ENCODE measurements at regions not wholly inside any gene's neighbourhood (a gene's known extent, or its start where the extent isn't known, plus 50 kb on each side); places are given as distances from the start of the nearest gene placed in this dataset.

GRCh38 chr1:30508175-30508448 is 215.3 kb downstream of the MATN1 start:
- no peak for DNase-seq (ENCODE audit: low read depth, low spot score)
- BruUV-seq (replicated peaks): no TSS peak

GRCh38 chr1:30507401-30508174 is 215.8 kb downstream of the MATN1 start:
- TF ChIP-seq CEBPB (IDR thresholded peaks at IDR 0.05; ENCODE audit: low read depth): no peak
- no peak for TF ChIP-seq POLR2A (IDR thresholded peaks at IDR 0.05; ENCODE audit: borderline replicate concordance, extremely low read depth, insufficient read depth, insufficient read length)
- H4K20me1 ChIP-seq (ENCODE audit: insufficient read depth): no peaks in the 10 kb centered on the region
- CTCF ChIA-PET: no interaction called here
- peaks cover 12% of the 10 kb centered on the region; the same call in 1 of the 2 replicates for H3K27me3 ChIP-seq (ENCODE audit: insufficient read depth, low read length)
- intact Hi-C loops (cut with micrococcal nuclease): no loop called here
- H3K9me3 ChIP-seq (ENCODE audit: control insufficient read depth in 1 of 2, insufficient read depth in 1 of 2, low read depth in 1 of 2, low read length in 2 of 2): no peaks in the 10 kb centered on the region
- H2AFZ ChIP-seq (ENCODE audit: low read depth, low read length, poor library complexity, severe bottlenecking): no peak overlapping the region
- H3K27ac ChIP-seq (ENCODE audit: low read depth, low read length): no peak overlapping the region
- H3K9me2 ChIP-seq (ENCODE audit: insufficient read depth): no peaks in the 10 kb centered on the region
- DNase-seq (ENCODE audit: low read depth, low spot score): no peak
- POLR2A ChIA-PET: no interaction called here
- no peak overlapping the region for H3K9ac ChIP-seq (ENCODE audit: low read length)
- no TSS peak for BruUV-seq (replicated peaks)
- no peaks in the 10 kb centered on the region for H3K79me2 ChIP-seq (ENCODE audit: insufficient read depth, low read length)
- peaks cover 2 to 13% of the 10 kb centered on the region in 2 experiments; a peak in 2 of 4 replicates for H3K4me1 ChIP-seq (ENCODE audit: control insufficient read depth in 1 of 2, insufficient read depth in 2 of 2, low read length in 2 of 2)
- no peaks in the 10 kb centered on the region for H3K36me3 ChIP-seq (ENCODE audit: control insufficient read depth in 1 of 2, insufficient read depth in 2 of 2, low read length in 2 of 2)
- ATAC-seq: no peak
- H3K4me3 ChIP-seq (replicated peaks in 1 of 2; ENCODE audit: low read depth in 1 of 2, low read length in 2 of 2): no peak overlapping the region
- no peak overlapping the region for H3K4me2 ChIP-seq (ENCODE audit: low read length)
- RAD21 ChIA-PET (ENCODE audit: low non-redundant PET in 1 of 2, low total read pairs in 2 of 2, uncharacterized antibody in 2 of 2, unreplicated experiment in 2 of 2): no interaction called here

More at GRCh38 chr1:30508175-30508448, 215.3 kb downstream of the MATN1 start:
- no peak overlapping the region for H3K4me3 ChIP-seq (replicated peaks in 1 of 2; ENCODE audit: low read depth in 1 of 2, low read length in 2 of 2)
- H3K4me1 ChIP-seq (ENCODE audit: control insufficient read depth in 1 of 2, insufficient read depth in 2 of 2, low read length in 2 of 2): peaks cover 2 to 16% of the 10 kb centered on the region in 2 experiments; a peak in 2 of 4 replicates
- H3K79me2 ChIP-seq (ENCODE audit: insufficient read depth, low read length): no peaks in the 10 kb centered on the region
- peaks cover 12% of the 10 kb centered on the region; the same call in 1 of the 2 replicates for H3K27me3 ChIP-seq (ENCODE audit: insufficient read depth, low read length)
- TF ChIP-seq ZFX (IDR thresholded peaks at IDR 0.05): no peak
- no peak overlapping the region for H3K4me2 ChIP-seq (ENCODE audit: low read length)
- no peak overlapping the region for H2AFZ ChIP-seq (ENCODE audit: low read depth, low read length, poor library complexity, severe bottlenecking)
- H3K9me3 ChIP-seq (ENCODE audit: control insufficient read depth in 1 of 2, insufficient read depth in 1 of 2, low read depth in 1 of 2, low read length in 2 of 2): no peaks in the 10 kb centered on the region
- H3K36me3 ChIP-seq (ENCODE audit: control insufficient read depth in 1 of 2, insufficient read depth in 2 of 2, low read length in 2 of 2): no peaks in the 10 kb centered on the region
- H3K27ac ChIP-seq (ENCODE audit: low read depth, low read length): no peak overlapping the region
- H3K9me2 ChIP-seq (ENCODE audit: insufficient read depth): no peaks in the 10 kb centered on the region
- POLR2A ChIA-PET: no interaction called here
- ATAC-seq: no peak
- CTCF ChIA-PET: no interaction called here
- intact Hi-C loops (cut with micrococcal nuclease): no loop called here
- H4K20me1 ChIP-seq (ENCODE audit: insufficient read depth): no peaks in the 10 kb centered on the region
- RAD21 ChIA-PET (ENCODE audit: low non-redundant PET in 1 of 2, low total read pairs in 2 of 2, uncharacterized antibody in 2 of 2, unreplicated experiment in 2 of 2): no interaction called here
- H3K9ac ChIP-seq (ENCODE audit: low read length): no peak overlapping the region

- peaks cover under 1 to 7% of the 10 kb centered on the region in 2 experiments; a peak in 2 of 4 replicates for H3K4me1 ChIP-seq (ENCODE audit: control insufficient read depth in 1 of 2, insufficient read depth in 2 of 2, low read length in 2 of 2)
- no TSS peak for BruUV-seq (replicated peaks)
- H2AFZ ChIP-seq (ENCODE audit: low read depth, low read length, poor library complexity, severe bottlenecking): no peak overlapping the region
- no peaks in the 10 kb centered on the region for H3K9me2 ChIP-seq (ENCODE audit: insufficient read depth)
- no peaks in the 10 kb centered on the region for H4K20me1 ChIP-seq (ENCODE audit: insufficient read depth)
- no peak for TF ChIP-seq SP1 (IDR thresholded peaks at IDR 0.05; ENCODE audit: low read depth)
- no peak for TF ChIP-seq EGR1 (IDR thresholded peaks at IDR 0.05; ENCODE audit: low read depth)
- TF ChIP-seq, protein P1, sequence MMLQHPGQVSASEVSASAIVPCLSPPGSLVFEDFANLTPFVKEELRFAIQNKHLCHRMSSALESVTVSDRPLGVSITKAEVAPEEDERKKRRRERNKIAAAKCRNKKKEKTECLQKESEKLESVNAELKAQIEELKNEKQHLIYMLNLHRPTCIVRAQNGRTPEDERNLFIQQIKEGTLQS (IDR thresholded peaks at IDR 0.05): no peak
- TF ChIP-seq, protein P2, sequence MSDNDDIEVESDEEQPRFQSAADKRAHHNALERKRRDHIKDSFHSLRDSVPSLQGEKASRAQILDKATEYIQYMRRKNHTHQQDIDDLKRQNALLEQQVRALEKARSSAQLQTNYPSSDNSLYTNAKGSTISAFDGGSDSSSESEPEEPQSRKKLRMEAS (IDR thresholded peaks at IDR 0.05): no peak
- no peak for TF ChIP-seq JUND (IDR thresholded peaks at IDR 0.05)
- no peak for TF ChIP-seq ELF1 (IDR thresholded peaks at IDR 0.05; ENCODE audit: borderline replicate concordance, low read depth)
- no peak for TF ChIP-seq ZNF274 (IDR thresholded peaks at IDR 0.05; ENCODE audit: low read depth, low read length)
- H3K4me2 ChIP-seq (ENCODE audit: low read length): no peak overlapping the region
- H3K36me3 ChIP-seq (ENCODE audit: control insufficient read depth in 1 of 2, insufficient read depth in 2 of 2, low read length in 2 of 2): no peaks in the 10 kb centered on the region
- ChIA-PET RAD21 (ENCODE audit: low non-redundant PET in 1 of 2, low total read pairs in 2 of 2, uncharacterized antibody in 2 of 2, unreplicated experiment in 2 of 2) (no interaction called here), CTCF (no interaction called here), POLR2A (no interaction called here)
- peaks cover 12% of the 10 kb centered on the region; the same call in 1 of the 2 replicates for H3K27me3 ChIP-seq (ENCODE audit: insufficient read depth, low read length)
- no peak overlapping the region for H3K9ac ChIP-seq (ENCODE audit: low read length)
- no peak overlapping the region for H3K27ac ChIP-seq (ENCODE audit: low read depth, low read length)
- no peak for DNase-seq (ENCODE audit: low read depth, low spot score)
- H3K4me3 ChIP-seq (replicated peaks in 1 of 2; ENCODE audit: low read depth in 1 of 2, low read length in 2 of 2): no peak overlapping the region
- H3K9me3 ChIP-seq (ENCODE audit: control insufficient read depth in 1 of 2, insufficient read depth in 1 of 2, low read depth in 1 of 2, low read length in 2 of 2): no peaks in the 10 kb centered on the region
- no peaks in the 10 kb centered on the region for H3K79me2 ChIP-seq (ENCODE audit: insufficient read depth, low read length)
- no peak for ATAC-seq
- intact Hi-C loops (cut with micrococcal nuclease): no loop called here
Measured at GRCh38 chr1:30507016-30507312, 216.4 kb downstream of the MATN1 start.

All from HCT116 (cell line).